HG02870 (cell line): ENCODE measurements at regions not wholly inside any gene's neighbourhood (a gene's known extent, or its start where the extent isn't known, plus 50 kb on each side); places are given as distances from the start of the nearest gene placed in this dataset.

ENCODE experiments used
- ATAC-seq: cut with Tn5 transposase; IDR thresholded peaks from one replicate; pipeline ENCODE4 v1.9.1; 2021; ENCODE audit warnings: mild to moderate bottlenecking, moderate library complexity; ENCODE audit not compliant: unreplicated experiment

- ATAC-seq = no peak
Observed at GRCh38 chr18:67926929-67927864, 410.7 kb upstream of the DSEL start.

- ATAC-seq = no peak
Observed at GRCh38 chr18:67924656-67925055, 408.1 kb upstream of the DSEL start.

DNA sequence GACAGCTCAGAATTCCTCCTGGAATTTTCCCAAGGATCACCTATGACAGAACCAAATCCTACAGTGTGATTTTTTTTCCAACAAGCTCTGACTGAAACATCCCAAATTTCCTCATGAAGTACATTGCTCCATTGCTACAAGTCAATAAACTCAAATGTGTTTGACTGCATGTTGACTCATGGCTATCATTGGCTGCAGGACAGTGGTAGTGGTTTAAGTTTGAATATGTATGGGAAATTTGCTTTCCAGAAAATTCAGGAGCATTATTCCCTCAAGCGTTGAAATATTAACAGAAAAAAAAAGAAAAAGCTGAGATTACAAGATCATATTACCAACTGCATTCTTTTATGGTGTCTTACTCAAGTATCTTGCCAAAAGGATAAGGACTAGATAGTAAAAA lies 402.8 kb upstream of the DSEL start:
- no peak for ATAC-seq

- no peak for ATAC-seq
Observed at GRCh38 chr18:67916097-67916496, 399.6 kb upstream of the DSEL start.

- no peak for ATAC-seq
Observed at GRCh38 chr18:67913040-67913439, 396.5 kb upstream of the DSEL start.

DNA sequence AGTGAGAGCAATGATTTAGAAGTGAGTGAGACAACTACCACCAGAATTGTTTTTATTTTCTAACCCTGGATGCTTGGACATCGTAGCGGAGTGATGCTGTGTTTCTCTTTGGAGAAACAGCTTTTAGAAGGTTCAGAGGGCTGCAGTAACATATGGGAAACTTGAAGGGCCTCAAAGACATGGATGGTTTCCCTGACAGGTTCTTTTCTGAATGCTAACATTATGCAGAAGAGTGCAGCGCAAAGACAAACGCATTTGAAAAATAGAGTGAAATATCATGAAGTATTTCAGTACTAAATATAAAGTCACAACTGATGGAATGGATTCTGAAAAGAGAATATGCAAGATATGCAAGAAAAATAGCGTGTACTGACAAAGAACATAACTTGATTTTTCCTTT lies 385.1 kb upstream of the DSEL start:
- ATAC-seq = no peak

GRCh38 chr18:67896451-67896850 lies 379.9 kb upstream of the DSEL start:
- no peak for ATAC-seq

DNA sequence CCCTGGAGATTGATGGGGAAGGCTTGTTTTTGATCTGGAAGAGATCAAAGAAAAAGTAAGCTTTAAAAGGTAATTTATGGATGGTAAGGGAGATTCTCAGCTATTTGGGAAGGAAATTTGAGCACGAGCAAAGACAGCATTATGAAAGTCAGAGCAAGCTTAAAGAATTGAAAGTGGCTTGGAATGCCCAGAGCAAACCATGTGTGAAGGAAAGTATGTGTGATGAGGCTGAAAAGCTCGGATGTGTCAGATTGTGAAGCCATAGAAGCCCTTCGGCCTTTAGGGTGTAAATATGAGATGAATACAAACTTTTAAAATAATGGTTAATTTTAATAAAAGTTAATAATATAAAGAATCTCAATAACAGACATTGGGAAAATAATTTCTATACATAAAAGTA lies 377.4 kb upstream of the DSEL start:
- no peak for ATAC-seq

DNA sequence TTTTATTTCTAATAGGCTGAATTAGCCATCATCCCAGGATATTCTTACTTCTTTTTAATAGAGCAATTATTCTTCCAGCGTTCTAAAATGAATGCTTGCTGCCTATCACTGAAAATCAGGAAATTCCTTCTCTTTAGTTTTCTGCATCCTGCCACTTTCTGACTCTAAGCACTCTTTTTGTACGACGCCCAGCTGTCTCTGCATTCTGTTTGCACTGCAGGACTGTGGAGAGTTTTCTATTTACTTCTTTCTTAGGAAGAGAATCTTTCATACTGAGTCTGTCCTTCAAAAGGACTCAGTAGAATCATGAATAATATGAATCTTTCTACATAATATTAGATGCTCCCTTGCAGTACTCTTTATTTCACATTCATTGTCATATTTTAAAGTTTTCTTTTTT lies 360.4 kb upstream of the DSEL start:
- ATAC-seq = no peak

DNA sequence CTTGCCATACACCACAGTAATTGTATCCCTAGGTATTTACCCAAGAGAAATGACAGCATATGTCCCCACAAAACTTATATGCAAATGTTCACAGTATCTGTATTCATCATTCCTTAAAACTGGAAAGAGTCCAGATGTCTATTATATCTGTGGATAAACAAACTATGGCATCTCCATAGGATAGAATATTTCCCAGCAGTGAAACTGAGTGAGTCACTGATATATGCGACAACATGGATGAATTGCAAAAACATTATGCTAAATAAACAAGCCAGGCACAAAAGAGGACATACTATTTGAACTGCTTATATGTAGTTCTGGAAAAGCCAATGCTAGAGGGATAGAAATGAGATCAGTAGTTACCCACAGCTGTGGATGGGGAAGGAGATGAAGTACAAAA lies 359.4 kb upstream of the DSEL start:
- ATAC-seq = no peak

- no peak for ATAC-seq
Observed at GRCh38 chr18:67875060-67875459, 358.5 kb upstream of the DSEL start.

DNA sequence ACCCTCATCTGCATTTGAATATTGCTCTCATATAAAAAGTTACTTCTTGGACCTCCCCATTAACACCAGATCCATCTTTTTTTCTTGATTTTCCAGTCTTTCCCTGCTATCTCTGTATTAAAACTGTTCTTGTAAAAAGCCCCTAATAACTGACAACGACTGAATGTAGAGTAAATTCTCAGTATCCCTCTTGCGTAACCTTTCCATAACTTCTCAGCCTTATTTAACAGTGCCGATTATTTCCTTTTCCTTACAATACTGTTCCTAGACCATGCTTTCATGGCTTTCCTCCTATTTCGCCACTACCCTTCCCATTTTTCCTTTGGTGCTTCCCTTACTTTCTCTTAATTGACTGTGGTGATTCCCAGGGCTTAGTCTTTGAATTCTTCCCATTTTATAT lies 348.9 kb upstream of the DSEL start:
- no peak for ATAC-seq

GRCh38 chr18:67864677-67865340 lies 348.3 kb upstream of the DSEL start:
- ATAC-seq = no peak

DNA sequence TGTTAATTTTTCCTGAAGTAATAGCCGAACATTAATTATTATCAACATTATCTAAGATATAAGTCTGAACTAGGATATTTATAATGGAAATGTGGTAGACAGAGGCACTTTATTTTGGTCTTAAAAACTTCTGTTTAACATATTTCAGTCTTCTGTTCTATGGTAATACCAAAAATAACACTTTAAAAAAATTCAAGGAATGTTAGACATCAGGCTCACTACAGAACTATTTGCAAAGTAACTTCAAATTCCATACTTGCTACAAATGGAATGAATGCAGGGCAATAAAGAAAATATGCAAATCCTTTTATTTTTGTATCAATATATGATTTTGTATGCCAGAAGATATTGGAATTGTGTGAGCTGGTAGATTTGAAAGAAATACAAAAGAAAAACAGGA lies 345.5 kb upstream of the DSEL start:
- ATAC-seq = no peak

- ATAC-seq = no peak
Observed at GRCh38 chr18:67854340-67854739, 337.8 kb upstream of the DSEL start.

GRCh38 chr18:67846422-67847098 lies 330.0 kb upstream of the DSEL start:
- ATAC-seq = no peak

- ATAC-seq = no peak
Observed at GRCh38 chr18:67845035-67845434, 328.5 kb upstream of the DSEL start.

DNA sequence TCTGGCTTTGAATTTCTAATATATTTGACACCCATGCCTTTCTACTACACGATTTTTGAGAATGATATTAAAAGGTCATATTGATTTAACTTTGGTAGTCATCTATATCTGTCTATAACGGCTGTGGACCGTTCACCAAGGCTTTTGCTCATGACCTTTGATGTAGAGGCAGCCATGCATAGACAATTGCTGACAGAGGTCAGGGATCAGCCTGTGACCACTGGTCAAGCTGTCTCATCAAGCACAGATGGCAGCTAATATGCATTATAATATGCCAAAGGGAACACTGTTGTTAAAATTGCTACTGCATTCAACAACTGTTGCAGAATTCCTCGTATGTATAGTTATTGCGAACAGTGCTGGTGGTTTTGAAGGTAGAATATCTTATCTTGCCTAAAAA lies 323.9 kb upstream of the DSEL start:
- ATAC-seq = no peak

DNA sequence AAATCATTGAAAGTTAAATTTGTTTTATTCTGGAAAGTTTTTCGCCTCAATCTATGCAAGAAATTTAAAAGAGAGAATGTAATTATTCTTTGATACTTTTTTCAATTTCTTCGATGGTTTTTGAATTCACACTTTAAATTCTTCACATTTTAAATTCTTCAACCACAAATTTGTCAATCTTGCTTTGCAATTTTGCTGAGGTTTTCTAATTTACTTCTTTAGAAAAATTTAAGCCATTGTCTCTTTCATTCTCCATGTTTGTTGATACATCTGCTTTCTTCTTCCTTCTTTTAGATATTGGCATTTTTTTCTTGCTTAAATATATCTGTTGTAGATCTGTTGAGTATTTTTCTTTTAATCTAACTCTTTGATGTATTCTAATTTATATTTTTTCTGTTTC lies 301.9 kb upstream of the DSEL start:
- no peak for ATAC-seq

- ATAC-seq = no peak
Observed at GRCh38 chr18:67815280-67815679, 298.8 kb upstream of the DSEL start.

DNA sequence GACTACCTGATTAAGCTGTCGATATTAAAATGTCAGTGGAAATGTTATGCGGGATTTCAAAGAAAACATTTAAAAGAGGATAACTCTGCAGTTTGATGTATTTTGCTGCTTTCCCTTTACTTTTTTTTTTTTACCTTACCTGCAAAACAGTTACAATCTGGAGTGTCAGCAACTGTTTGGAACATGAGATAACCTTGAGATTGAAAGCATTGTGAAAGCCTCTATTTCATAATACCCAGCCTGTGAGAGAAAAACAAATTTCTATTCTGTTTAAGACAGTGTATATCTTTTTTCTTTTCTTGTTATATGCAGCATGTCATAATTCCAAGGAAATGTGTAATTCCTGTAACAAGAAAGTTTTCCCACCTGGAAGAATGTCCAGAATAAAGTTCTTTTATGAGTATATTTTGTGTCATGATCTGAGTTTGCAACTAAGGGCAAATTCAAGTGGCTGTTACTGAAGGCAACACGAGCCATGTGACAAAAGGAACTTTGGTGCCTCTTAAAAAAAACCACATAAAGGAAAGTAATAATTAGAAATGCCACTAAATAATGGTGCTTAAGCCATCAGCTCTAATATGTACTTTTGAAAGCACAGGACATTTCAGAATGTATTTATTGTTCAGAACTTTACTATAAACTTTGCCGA lies 297.0 kb upstream of the DSEL start:
- no peak for ATAC-seq
